ENCODE measurements at regions not wholly inside any gene's neighbourhood (a gene's known extent, or its start where the extent isn't known, plus 50 kb on each side); places are given as distances from the start of the nearest gene placed in this dataset.
"Not testable (repeated sequence)": the region's sequence is repeated elsewhere in the genome, so short reads cannot be mapped to it uniquely, and the experiment has no call there.

DNA sequence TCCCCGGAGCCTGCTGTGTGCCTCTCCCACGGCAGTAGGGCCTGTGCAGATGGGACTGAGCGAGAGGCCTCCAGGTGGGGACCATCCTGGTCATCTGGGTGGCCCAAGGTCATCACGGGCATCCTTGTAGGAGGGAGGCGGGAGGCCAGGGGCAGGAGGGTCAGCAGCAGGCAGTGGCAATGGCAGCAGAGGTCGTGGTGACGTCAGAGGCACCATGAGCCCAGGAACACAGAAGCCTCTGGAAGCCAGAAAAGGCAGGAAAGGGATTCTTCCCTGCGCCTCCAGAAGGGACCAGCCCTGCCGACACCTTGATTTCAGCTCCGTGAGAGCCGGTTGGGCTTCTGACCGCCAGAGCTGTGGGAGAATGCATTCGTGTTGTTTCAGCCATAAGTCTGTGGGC lies 190.3 kb downstream of the BANP start:
- intact Hi-C loops (cut with micrococcal nuclease; ENCODE audit: unreplicated experiment), result no loop called here
- Histone ChIP-seq H3K27me3 (replicated peaks; ENCODE audit: insufficient read depth, low read depth, low read length, poor library complexity) (no peaks in the 10 kb centered on the region), H3K27ac (ENCODE audit: low read depth, low read length, poor library complexity, severe bottlenecking) (no peak overlapping the region), H3K4me3 (ENCODE audit: low read depth, low read length, poor library complexity, severe bottlenecking) (no peak overlapping the region), H3K4me1 (ENCODE audit: insufficient read depth, low read length, poor library complexity, severe bottlenecking) (no peaks in the 10 kb centered on the region), H3K9me3 (ENCODE audit: low read depth, low read length, poor library complexity, severe bottlenecking) (no peaks in the 10 kb centered on the region), H3K36me3 (ENCODE audit: insufficient read depth, low read length, poor library complexity, severe bottlenecking) (no peaks in the 10 kb centered on the region)
- DNase-seq (ENCODE audit: low spot score), result no peak
- ChIA-PET POLR2A (ENCODE audit: low non-redundant PET) (no interaction called here), CTCF (no interaction called here)
- TF ChIP-seq, protein P1, sequence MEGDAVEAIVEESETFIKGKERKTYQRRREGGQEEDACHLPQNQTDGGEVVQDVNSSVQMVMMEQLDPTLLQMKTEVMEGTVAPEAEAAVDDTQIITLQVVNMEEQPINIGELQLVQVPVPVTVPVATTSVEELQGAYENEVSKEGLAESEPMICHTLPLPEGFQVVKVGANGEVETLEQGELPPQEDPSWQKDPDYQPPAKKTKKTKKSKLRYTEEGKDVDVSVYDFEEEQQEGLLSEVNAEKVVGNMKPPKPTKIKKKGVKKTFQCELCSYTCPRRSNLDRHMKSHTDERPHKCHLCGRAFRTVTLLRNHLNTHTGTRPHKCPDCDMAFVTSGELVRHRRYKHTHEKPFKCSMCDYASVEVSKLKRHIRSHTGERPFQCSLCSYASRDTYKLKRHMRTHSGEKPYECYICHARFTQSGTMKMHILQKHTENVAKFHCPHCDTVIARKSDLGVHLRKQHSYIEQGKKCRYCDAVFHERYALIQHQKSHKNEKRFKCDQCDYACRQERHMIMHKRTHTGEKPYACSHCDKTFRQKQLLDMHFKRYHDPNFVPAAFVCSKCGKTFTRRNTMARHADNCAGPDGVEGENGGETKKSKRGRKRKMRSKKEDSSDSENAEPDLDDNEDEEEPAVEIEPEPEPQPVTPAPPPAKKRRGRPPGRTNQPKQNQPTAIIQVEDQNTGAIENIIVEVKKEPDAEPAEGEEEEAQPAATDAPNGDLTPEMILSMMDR (conservative IDR thresholded peaks at IDR 0.05; ENCODE audit: low read depth, low read length), result no peak
- no peak for TF ChIP-seq EZH2 (IDR thresholded peaks at IDR 0.05; ENCODE audit: borderline replicate concordance, low read depth, low read length, poor library complexity, severe bottlenecking)
- no TSS peak for BruUV-seq (replicated peaks)

DNA sequence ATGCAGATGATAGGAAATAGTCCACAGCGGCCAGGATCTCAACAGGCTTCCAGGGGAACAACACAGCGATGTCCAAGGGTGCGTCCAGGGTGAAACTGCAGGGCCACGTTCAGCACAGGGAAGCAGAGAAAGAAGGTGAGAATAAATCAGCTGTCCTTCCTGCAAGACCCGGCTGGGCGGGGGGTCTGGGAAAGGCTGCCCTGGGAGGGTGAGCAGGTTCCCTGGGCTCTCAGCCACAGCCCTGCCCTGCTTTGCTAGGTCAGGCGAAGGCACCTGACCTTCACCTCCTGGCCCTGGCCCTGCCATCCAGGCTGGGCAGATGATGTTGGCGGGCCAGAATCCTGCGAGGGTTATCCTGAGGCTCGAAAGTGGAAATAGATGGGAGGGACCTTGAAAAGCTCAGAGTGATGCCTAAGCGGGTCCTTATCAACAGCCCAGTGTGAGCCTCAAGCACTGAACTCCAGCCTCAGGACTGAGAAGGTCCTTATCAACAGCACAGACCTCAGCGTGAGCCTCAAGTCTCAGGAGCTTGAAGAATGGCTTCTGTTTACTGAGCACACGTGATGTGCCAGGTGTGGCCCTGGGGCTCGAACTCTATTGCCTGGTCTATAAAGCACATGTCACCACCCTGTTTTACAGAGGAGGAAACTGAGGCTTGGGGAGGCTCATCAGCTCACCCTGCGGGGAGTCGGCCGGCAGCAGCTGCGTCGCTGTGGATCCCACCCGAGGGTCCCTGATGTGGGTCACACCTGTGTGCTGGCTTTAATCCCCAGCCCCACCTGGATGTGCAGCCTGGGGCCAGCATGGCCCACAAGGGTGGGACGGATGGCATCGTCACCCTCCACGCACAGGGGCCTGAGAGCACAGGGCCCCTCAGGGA lies 191.1 kb downstream of the BANP start:
- H3K4me3 ChIP-seq (ENCODE audit: low read depth, low read length, poor library complexity, severe bottlenecking); DNase-seq (ENCODE audit: low spot score); H3K36me3 ChIP-seq (ENCODE audit: insufficient read depth, low read length, poor library complexity, severe bottlenecking); H3K4me1 ChIP-seq (ENCODE audit: insufficient read depth, low read length, poor library complexity, severe bottlenecking); H3K27me3 ChIP-seq (replicated peaks; ENCODE audit: insufficient read depth, low read depth, low read length, poor library complexity); BruUV-seq (replicated peaks); H3K9me3 ChIP-seq (ENCODE audit: low read depth, low read length, poor library complexity, severe bottlenecking); POLR2A ChIA-PET (ENCODE audit: low non-redundant PET); intact Hi-C loops (cut with micrococcal nuclease; ENCODE audit: unreplicated experiment); H3K27ac ChIP-seq (ENCODE audit: low read depth, low read length, poor library complexity, severe bottlenecking); CTCF ChIA-PET: not testable (repeated sequence)

DNA sequence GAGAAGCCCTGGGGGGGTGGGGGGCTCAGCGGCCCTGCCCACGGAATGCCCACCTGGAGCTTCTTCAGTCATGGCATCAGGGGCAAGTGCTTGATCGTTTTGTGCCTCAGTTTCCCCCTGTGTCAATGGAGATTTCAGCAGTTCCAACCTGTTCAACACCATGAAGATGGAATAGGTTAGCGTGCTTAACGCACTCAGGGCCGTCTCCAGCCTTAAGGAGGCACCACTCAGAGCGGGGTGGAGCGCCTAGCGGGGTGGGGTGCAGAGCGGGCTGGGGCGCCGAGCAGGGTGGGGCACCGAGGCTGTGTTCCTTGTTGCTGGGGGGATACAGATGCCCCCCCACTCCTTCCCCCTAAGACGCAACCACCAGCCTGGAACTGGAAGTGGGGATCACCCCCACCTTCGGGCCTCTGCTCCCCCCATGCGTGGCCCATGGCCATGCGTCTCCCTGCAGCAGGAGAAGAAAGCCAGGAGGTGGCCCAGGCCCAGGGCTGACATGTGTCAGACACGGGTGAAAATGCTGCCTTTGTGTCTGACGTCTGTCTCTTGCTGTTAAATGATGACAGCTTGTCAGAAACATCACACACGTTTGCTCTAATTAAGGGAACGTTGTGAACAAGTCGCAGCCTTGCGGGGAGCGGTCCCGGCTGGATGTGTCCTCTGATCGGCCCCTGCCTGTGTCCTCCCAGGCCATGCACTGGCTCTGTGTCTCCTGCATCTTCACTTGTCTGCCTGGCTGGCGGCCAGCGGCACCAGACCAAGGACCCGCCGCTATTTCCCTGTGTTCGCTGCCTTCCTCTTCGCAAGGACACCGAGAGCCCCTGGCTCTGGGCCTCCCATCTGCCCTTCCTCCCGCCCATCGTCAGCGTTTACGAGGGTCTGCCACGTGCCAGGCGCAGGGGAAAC lies 192.1 kb downstream of the BANP start:
- H3K36me3 ChIP-seq (ENCODE audit: insufficient read depth, low read length, poor library complexity, severe bottlenecking); H3K27me3 ChIP-seq (replicated peaks; ENCODE audit: insufficient read depth, low read depth, low read length, poor library complexity); DNase-seq (ENCODE audit: low spot score); H3K9me3 ChIP-seq (ENCODE audit: low read depth, low read length, poor library complexity, severe bottlenecking); H3K4me3 ChIP-seq (ENCODE audit: low read depth, low read length, poor library complexity, severe bottlenecking); H3K27ac ChIP-seq (ENCODE audit: low read depth, low read length, poor library complexity, severe bottlenecking); POLR2A ChIA-PET (ENCODE audit: low non-redundant PET); CTCF ChIA-PET; BruUV-seq (replicated peaks); H3K4me1 ChIP-seq (ENCODE audit: insufficient read depth, low read length, poor library complexity, severe bottlenecking); intact Hi-C loops (cut with micrococcal nuclease; ENCODE audit: unreplicated experiment): not testable (repeated sequence)

DNA sequence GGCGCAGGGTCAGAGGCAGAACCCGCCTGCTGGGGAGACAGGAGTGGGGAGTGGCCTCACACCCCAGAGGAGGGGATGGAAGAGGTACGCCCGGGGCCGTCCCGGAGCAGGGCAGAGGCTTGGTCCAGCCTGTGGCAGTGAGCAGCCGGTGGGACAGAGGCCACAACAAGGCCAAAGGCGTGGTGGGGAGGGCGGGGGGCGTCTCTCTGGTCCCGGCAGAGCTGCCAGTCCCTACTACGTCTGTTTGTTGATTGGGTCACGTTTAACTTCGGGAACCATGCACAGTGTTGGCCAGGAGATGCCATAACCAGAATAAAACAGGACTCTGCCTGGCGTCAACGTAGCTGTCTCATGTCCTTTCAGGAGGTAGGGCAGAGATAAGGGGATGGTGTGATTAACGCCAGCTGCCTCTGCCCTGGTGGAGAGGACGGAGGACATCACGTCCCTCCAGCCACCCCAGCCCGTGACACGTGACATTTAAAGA lies 192.8 kb downstream of the BANP start:
- no peaks in the 10 kb centered on the region for H3K36me3 ChIP-seq (ENCODE audit: insufficient read depth, low read length, poor library complexity, severe bottlenecking)
- CTCF ChIA-PET, result no interaction called here
- no peaks in the 10 kb centered on the region for H3K4me1 ChIP-seq (ENCODE audit: insufficient read depth, low read length, poor library complexity, severe bottlenecking)
- H3K27ac ChIP-seq (ENCODE audit: low read depth, low read length, poor library complexity, severe bottlenecking), result no peak overlapping the region
- no peak for TF ChIP-seq EZH2 (IDR thresholded peaks at IDR 0.05; ENCODE audit: borderline replicate concordance, low read depth, low read length, poor library complexity, severe bottlenecking)
- TF ChIP-seq, protein P1 (conservative IDR thresholded peaks at IDR 0.05; ENCODE audit: low read depth, low read length), result no peak
- intact Hi-C loops (cut with micrococcal nuclease; ENCODE audit: unreplicated experiment), result no loop called here
- no TSS peak for BruUV-seq (replicated peaks)
- no peak overlapping the region for H3K4me3 ChIP-seq (ENCODE audit: low read depth, low read length, poor library complexity, severe bottlenecking)
- no peak for DNase-seq (ENCODE audit: low spot score)
- no peaks in the 10 kb centered on the region for H3K27me3 ChIP-seq (replicated peaks; ENCODE audit: insufficient read depth, low read depth, low read length, poor library complexity)
- no peaks in the 10 kb centered on the region for H3K9me3 ChIP-seq (ENCODE audit: low read depth, low read length, poor library complexity, severe bottlenecking)
- POLR2A ChIA-PET (ENCODE audit: low non-redundant PET), result no interaction called here

DNA sequence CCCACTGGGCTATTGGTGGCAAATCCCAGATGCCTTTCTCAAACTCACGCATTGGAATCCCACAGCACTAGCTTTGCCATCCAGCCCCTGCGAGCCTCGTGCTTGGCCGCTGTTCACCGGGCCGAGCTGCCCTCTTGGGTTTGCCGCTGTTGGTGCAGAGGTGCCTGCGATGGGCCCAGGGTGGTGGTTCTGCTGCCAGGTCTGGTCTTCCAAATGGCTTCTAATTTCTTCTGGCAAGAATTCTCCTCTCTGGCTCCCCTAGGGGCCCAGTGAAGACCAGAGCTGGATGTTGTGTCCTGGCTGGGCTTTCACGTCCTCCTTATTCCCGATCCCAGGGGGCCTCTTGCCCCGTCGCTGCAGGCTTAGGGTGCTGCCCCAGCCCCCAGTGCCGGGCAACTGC lies 194.1 kb downstream of the BANP start:
- H3K4me1 ChIP-seq (ENCODE audit: insufficient read depth, low read length, poor library complexity, severe bottlenecking); POLR2A ChIA-PET (ENCODE audit: low non-redundant PET); H3K9me3 ChIP-seq (ENCODE audit: low read depth, low read length, poor library complexity, severe bottlenecking); H3K36me3 ChIP-seq (ENCODE audit: insufficient read depth, low read length, poor library complexity, severe bottlenecking); BruUV-seq (replicated peaks); H3K4me3 ChIP-seq (ENCODE audit: low read depth, low read length, poor library complexity, severe bottlenecking); intact Hi-C loops (cut with micrococcal nuclease; ENCODE audit: unreplicated experiment); H3K27me3 ChIP-seq (replicated peaks; ENCODE audit: insufficient read depth, low read depth, low read length, poor library complexity); DNase-seq (ENCODE audit: low spot score); CTCF ChIA-PET; H3K27ac ChIP-seq (ENCODE audit: low read depth, low read length, poor library complexity, severe bottlenecking): not testable (repeated sequence)

Data from A673 (cell line).